Activated CD4-positive, CD25-positive, alpha-beta regulatory T cell treated with anti-CD3 and anti-CD28 coated beads, Interleukin-2, amount 50 U/mL, for 24 hours (primary cell): ENCODE measurements at regions not wholly inside any gene's neighbourhood (a gene's known extent, or its start where the extent isn't known, plus 50 kb on each side); places are given as distances from the start of the nearest gene placed in this dataset.
"Not testable (repeated sequence)": the region's sequence is repeated elsewhere in the genome, so short reads cannot be mapped to it uniquely, and the experiment has no call there.

Source experiments
- ATAC-seq, 2 donors: fragments of 150-1000 bp; cut with Tn5 transposase; one replicate each; pipeline ENCODE4 v1.10.0; 2021; ENCODE audit warnings: mild to moderate bottlenecking in 1 of 2, moderate library complexity in 1 of 2

DNA sequence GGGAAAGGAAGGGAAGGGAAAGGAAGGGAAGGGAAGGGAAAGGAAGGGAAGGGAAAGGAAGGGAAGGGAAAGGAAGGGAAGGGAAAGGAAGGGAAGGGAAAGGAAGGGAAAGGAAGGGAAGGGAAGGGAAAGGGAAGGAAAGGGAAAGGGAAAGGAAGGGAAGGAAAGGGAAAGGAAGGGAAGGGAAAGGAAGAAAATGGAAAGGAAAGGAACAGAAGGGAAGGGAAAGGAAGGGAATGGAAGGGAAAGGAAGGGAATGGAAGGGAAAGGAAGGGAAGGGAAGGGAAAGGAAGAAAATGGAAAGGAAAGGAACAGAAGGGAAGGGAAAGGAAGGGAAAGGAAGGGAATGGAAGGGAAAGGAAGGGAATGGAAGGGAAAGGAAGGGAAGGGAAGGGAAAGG is 526.0 kb downstream of the RMST start:
- not testable (repeated sequence) for ATAC-seq

DNA sequence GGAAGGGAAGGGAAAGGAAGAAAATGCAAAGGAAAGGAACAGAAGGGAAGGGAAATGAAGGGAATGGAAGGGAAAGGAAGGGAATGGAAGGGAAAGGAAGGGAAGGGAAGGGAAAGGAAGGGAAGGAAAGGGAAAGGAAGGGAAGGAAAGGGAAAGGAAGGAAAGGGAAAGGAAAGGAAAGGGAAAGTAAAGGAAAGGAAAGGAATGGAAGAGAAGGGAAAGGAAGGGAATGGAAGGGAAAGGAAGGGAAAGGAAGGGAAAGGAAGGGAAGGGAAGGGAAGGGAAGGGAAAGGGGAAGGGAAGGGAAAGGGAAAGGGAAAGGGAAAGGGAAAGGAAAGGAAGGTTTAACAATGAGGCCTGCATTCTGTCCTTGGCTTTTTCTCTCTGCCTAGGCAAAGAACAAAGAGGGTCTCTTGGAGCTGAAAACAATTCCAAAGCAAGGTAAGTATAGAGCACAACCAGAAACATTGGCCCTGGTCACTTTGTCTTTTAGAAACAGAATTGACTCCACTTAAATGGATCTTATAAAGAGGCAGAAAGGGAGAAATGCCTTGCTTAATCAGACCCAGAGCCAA is 525.9 kb upstream of the TMPO start:
- ATAC-seq: no peak

DNA sequence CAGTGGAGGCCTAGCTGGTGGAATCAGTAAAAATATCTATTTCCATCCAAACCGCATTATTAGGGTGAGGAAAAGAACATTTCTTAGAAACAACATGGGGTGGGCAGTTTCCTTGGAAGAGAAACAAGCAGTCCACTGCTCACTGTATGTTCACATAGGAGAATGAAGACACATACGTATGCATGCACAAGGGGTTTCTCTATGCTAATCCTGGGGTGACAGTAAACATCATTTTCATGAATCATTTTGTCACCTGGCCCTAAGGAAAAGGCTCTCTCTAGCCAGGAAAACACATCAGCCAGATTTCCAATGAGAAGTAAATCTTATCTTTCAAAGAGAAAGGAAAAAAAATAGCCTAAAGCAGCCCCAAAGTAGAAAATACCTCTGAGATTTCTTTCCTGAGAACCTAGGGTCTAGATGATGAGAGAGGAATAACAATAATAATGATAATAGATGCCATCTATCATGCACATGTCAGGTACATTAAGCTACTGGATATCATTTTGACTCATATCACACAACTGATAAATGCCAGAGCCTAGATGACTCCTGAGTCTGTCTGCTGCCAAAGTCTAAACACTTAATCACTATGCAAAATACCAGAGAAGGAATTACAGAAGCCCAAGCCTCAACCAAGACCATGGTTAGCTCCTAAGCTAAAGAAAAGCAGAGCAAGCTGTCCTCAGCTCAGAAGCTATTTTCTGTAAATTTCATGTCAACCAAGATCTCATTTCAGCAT is 520.5 kb upstream of the TMPO start:
- no peak for ATAC-seq

DNA sequence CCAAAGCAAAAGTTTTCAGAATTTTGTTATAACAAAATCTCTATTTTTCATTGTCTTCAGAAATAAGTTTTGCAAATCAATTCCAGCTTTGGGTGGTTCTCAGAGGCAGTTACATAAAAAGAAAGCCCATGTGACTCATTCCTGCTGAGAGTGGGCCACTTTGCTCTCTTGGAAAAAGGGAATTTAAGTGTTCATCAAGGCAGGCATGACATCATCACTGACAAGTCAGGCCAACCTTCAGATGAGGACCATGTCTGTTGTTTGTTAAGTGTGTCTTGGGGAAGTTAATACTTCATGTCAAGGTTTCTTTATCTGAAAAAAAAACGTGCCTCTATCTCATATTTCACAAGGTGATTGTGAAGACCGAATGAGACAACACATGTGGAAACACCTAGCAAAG is 519.8 kb upstream of the TMPO start:
- no peak for ATAC-seq

DNA sequence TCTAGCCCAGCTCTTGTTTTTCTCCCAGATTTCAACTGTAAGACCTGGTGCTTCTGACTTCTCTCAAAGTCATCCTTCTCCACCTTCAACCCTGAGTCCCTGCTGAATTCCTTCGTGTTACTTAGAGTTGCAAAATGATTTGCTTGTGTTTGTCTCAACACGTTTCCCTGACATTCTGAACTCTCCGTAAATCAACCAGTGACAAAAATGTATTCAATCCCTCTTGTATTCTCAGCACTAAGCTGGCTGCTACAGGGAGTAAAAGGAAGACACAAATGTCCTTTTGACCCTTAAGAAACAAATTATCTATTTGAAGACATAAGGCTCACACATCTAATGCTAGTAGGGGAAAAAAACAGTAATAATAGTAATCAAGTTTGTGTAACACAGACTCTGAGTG is 514.0 kb upstream of the TMPO start:
- no peak for ATAC-seq

DNA sequence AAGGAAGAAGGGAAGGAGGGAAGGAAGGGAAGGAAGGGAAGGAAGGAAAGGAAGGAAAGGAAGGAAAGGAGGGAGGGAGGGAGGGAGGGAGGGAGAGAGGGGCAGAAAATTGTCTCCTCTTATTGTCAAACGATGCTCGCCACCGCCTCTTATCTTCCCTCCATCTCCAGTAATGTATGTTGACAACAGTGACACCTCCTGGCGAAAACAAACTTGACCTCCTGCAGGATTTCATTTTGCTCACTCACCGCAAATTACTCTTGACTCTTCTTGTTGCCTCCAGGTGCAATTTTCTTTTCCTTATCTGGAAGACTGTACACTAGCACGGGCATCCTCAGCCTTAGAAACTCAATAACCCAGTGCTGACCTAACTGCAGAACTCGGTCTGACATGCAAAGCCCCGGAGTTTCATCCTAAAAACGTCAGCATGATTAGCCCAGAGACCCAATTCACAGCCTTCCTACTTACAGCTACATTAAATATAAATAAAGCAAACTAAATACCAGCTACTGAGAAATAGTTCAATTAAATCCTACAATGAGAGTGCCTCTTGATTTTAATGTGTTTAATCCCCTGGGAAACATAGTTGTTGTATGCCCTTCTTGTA is 512.4 kb upstream of the TMPO start:
- no peak for ATAC-seq

DNA sequence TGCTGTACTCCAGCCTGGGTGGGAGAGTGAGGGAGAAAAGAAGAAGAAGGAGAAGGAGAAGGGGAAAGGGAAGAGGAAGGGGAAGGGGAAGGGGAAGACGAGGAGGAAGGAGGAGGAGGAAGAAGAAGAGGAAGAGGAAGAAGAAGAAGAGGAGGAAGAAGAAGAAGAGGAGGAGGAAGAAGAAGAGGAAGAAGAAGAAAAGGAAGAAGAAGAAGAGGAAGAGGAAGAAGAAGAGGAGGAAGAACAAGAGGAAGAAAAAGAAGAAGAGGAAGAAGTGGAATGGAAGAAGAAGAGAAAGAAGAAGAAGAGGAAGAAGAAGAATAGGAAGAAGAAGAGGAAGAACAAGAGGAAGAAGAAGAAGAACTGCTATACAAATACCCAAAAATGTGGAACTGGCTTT is 507.4 kb upstream of the TMPO start:
- ATAC-seq: no peak

DNA sequence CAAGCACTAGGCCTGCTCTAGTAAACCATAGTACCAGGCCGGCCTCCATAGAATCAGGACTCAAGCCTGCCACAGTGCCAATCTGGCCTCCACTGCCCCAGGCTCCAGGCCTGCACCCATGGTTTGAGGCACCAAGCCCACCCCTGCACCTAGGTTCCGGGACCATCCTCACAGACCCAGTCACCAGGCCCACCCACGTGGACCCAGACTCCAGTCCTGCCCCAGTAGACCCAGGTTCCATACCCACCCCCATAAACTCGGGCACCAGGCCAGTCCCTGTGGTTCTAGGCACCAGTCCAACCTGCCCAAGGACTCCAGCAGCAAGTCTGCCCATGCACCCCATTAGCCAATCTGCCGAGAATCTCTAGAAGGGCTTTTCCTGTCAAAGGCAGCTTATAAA is 501.8 kb upstream of the TMPO start:
- ATAC-seq: no peak

DNA sequence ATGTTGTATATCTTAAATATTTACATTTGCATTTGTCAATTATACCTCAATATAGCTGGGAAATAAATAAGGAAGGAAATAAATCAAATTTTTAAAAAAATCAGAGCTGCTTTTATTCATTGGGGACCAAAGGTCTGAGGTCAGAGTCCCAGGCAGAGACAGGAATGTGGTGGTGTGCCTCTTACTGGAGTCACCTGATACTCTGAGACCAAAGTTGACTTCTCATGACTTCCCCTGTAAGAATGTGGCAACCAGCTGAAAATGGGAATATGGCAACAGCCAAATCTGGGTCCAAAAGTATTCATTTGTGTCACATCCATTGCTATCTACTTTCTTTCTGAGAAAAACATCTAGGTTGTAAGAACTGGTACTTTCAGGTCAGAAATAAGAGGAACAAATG is 496.6 kb upstream of the TMPO start:
- no peak for ATAC-seq

DNA sequence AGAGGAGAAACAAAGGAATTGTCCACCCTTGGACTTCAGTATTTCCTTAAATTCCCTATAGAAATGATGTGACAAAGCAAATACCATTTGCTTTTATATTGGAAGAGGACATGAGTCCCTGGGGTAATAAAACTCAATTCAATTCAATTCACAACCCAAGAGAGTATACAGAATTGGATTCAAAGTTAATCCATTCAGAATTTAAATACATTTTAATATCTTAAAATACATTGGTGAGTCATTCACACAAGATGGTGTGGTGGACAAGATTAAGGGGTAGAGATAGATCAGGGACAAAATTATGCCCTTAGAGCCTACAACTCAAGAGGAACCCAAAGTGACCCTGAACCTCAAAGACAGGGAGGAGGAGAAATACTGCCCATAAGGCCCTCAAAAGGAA is 495.0 kb upstream of the TMPO start:
- ATAC-seq: no peak

DNA sequence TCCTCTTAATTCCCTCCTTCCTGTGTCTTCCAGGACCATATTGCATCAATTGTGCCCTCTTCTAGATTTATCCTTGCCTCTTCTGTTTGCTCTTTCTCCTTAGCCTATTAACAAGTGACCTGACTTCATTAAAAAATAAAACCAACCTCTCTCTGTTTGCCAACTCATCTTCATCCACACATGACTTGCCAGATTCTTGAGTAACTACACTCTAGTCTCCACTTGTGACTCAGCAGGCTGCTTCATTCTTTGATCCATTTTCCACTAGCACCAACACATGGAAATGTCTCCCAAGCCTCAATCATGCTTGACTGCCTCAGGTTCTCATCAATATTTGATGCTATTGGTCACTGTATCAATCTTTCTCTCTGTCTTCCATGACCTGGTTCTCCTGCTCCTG is 492.4 kb upstream of the TMPO start:
- ATAC-seq: no peak

DNA sequence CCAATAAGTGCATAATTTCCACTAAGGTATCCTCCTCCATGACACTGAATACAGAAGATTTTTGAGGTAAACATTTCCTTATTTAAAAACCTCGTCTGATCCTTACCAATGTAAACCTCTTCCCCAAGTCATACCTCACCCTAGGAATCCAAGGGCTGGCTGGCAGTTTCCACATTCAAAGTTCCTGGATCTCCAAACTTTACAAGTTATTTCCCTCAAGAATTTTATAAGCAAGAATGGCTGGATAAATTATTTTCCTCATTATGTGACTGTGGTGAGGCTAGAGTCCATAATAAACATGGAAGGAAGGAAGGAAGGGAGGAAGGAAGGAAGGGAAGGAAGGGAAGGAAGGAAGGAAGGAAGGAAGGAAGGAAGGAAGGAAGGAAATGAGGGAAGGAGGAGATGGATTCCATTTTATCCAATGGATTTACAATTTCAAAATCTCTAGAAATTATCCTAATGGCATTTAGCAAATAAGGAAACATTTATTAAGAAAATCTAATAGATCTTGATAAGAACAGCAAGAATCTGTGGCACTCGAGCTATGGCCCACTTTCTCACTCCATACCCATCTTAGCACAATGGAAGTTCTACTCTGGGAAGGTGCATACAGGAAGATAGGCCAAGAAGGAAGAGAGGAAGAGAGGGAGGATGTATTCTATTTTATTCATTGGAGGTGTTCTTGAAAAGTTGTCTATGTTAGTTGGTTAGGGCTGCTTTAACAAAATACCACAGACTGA is 477.8 kb upstream of the TMPO start:
- ATAC-seq: no peak

DNA sequence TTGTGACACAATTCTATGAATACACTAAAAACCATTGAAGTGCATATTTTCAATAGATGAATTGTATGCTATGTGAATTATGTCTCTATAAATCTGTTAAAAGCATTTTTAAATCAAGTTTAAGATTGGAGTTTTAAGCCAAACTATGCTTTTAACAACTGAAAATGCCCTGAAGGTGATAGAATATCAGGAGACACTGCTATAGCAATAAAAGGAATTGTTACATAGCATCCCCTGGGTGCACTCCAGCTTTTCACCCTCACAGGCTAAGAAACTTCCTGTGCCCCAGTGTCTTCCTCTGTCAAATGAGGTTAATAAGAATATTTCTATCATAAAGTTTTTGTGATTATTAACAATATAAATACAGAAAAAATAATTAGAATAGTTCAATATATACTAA is 472.7 kb upstream of the TMPO start:
- no peak for ATAC-seq

DNA sequence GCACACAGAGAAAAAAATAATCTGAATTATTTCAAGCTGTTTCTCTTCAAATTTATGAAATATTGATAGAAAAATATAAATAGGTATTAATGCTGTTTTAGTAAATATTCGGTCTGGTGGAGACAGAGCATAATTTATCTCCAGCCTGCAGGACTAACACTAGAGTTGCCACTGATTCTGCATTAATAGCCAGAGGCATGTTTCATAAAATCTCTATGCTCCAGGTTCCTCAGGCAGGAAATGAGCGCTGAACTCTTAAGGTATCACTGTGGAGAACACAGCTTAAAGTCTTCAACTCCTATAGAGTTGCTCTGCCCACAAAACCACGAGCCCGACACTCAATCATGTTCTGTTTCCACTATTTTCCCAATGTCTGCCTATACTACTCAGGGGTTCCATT is 470.0 kb upstream of the TMPO start:
- no peak for ATAC-seq

DNA sequence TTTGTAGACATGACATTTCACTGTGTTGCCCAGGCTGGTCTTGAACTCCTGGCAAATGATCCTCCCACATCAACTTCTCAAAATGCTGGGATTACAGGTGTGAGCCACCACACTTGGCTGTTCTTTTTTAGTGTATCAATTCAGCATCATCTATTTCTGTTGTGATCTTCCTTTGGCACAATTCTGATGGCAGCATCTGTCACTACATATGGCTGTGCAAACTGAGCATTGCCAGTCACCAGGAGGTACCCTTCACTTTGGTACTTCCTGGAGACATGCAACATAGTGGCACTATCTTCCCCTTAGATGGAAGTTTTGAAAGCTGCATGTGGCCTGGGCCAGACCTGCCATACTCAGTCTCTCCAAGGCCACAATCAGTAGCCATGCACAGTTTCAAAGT is 467.1 kb upstream of the TMPO start:
- ATAC-seq: no peak

DNA sequence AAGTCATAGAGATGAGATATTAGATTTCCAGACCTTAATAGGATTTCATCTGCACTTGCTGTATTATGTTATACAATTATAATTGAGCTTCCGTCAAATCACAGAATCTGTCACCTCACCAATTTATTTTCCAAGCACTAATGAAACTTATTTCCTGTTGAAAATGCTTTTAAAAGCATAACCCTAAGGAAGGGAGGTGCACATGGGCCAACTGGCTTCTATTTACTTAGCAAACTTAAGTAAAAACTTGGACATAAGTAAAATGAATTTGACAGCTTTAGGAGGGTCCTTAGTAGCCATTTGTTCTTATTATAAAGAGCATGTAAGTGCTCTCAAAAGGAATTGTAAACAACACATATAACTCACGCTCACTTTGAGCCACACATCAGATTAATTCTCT is 462.2 kb upstream of the TMPO start:
- no peak for ATAC-seq

DNA sequence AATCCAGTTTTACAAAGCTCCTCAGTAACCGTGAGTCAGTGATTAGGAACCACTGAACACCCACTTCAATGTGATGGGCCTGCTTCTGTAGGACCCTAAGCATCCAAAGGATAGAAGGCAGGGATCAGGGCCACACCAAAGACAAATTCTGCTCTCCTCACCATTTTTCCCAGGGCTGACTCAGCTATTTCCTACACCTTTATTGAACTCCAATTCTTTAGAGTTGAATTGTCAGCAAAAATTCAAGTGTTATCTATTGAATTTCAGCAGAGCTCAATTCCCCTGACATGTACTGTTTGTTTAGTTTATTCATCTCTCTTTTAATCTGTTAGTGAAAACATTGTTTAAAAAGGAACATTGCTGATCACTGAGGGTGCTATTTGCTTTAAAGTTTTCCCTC is 457.7 kb upstream of the TMPO start:
- ATAC-seq: no peak

DNA sequence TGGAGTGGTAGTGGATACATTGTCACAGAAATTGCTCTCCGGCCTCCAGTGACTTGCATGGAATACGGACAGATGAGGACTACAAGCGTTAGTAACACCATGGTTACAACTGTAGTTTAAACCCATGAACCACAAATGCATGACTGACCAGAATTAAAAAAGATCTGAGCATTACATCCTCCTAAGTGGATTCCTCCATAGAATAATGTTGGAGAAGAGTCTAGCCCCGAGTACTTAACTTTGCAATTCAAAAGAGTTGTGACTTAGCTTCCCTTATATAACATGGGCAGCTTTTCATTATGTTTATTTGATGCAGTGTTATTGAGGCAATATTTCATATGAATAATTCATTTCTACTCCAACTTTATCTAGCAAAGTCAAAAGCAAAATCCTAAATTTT is 457.2 kb upstream of the TMPO start:
- ATAC-seq: no peak

DNA sequence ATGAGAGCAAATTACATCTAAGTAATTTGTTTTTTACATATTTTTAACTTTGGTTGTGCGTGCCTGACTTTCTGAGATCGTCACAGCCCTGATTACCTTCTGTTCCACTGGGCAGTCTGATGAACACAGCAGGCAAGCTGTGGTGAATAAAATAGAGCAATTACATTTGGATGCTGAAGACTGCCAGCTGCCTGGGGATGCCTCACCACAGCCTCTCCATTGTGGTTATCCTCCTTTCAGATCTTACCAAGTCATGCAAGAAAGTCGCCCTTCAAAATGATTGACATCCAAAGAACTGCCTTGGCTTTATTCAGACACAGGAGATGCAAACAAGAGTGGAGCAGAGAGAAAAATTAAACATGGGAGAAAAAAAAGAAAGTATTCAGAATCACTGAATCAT is 456.6 kb upstream of the TMPO start:
- ATAC-seq: no peak

DNA sequence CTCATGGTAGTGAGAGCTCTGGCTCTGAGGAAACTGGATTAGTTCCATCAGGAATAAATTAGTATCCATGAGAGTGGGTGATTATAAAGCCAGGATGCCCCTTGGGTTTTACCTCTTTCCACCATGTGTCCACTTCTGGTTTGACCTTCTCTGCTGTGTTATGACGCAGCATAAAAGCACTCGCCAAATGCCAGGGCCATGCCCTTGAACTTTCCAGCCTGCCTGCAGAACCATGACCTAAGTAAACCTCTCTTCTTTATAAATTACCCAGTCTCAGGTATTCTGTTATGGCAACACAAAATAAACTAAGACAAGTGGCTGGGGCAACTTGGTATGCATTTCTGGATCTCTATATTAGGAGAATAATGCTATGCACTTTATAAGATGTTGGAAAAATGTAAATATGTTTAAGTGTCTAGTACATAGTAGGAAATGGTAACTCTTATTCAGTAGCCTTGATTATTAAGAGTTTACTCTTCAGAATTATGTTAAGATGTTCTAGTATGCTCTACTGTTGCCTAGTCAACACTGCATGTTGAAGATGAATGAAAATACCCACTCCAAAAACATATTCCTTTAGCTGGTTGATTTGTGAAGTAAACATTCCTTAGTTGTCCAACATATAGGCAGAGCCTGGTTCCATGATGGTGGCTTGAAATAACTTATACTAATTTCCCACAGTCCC is 455.6 kb upstream of the TMPO start:
- ATAC-seq: no peak

DNA sequence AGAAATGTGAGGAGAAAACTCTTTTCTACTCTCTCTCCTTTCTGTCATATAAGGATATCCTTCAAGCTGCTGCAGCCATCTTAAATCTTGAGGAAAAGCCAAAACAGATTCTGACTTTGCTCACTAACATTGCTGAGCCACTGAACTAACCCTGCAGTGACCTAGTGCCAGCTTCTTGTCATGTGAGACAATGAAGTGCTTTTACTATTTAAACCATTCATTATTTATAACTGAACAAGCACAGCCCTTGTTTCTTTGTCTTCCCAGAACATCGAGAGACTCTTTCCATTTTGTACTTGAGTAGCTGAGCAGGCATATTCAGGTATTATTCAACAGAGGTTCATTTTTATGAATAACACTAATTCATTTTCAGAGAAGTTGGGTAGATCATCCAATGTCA is 455.0 kb upstream of the TMPO start:
- ATAC-seq: no peak

DNA sequence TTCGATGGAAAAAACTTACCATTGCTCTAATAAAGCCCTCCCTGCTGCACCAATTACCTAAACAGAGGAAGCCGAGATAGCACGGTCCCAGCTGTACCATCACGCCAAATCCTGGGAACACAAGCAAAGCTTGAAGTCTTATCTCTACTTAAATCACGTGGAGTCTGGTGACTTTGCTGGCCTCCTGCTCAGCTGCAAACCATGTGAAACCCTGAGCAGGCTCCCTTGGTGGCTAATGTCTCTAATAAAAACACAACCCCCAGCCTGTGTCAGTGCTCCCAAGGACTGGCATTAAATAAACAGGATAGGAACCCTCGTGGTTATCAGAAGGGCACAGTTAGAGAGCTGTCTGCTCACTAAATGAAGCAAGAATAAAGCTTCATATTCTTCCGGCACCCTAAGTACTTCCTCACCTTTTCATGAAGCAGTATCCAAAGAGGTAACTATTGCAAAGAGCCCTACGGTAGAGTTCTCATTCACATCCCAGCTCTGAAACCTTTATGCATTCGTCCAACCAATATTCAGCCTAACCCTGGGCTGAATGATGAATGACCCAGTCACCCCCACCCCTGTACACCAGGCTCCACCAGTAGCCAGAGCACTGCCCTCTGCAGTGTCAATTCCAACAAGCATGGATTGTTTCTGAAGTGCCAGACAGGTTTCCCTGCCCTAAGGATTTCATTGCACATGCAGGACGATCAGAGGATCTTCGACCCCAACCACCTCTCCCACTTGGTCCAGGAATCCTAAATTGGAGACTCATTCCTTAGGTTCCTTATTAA is 452.7 kb upstream of the TMPO start:
- ATAC-seq: no peak

DNA sequence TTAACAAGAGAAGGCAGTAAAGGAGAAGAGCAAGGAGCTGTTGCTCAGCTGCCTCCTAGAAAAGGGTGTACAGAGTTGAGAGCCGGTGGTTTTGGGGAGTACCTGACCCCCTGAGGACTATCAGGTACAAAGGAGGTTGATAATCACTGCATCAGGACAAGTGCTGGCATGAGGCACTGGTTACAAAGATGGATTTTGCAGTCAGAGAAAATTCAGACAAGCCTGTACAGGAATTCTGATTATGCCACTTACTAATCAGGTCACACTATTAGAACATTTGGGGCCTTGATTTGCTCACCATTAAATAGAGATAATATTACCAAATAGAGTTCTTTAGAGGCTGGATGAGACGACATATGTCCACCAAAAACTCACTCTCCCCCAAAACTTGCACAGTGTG is 450.9 kb upstream of the TMPO start:
- ATAC-seq: no peak
